GM12873 (cell line): ENCODE measurements at regions not wholly inside any gene's neighbourhood (a gene's known extent, or its start where the extent isn't known, plus 50 kb on each side); places are given as distances from the start of the nearest gene placed in this dataset.

Experiments used
- TF ChIP-seq, protein P1 (sequence below): IDR thresholded peaks from 2 replicates; pipeline ENCODE4 v1.5.1; 2012; ENCODE audit warnings: low read depth, mild to moderate bottlenecking, moderate library complexity, low read length, control low read depth; ENCODE audit not compliant: insufficient read depth; ENCODE audit errors: missing control alignments

- TF ChIP-seq, protein P1, sequence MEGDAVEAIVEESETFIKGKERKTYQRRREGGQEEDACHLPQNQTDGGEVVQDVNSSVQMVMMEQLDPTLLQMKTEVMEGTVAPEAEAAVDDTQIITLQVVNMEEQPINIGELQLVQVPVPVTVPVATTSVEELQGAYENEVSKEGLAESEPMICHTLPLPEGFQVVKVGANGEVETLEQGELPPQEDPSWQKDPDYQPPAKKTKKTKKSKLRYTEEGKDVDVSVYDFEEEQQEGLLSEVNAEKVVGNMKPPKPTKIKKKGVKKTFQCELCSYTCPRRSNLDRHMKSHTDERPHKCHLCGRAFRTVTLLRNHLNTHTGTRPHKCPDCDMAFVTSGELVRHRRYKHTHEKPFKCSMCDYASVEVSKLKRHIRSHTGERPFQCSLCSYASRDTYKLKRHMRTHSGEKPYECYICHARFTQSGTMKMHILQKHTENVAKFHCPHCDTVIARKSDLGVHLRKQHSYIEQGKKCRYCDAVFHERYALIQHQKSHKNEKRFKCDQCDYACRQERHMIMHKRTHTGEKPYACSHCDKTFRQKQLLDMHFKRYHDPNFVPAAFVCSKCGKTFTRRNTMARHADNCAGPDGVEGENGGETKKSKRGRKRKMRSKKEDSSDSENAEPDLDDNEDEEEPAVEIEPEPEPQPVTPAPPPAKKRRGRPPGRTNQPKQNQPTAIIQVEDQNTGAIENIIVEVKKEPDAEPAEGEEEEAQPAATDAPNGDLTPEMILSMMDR: no peak
These were observed 87.2 kb upstream of the XCR1 start for GRCh38 chr3:46114323-46114988.

DNA sequence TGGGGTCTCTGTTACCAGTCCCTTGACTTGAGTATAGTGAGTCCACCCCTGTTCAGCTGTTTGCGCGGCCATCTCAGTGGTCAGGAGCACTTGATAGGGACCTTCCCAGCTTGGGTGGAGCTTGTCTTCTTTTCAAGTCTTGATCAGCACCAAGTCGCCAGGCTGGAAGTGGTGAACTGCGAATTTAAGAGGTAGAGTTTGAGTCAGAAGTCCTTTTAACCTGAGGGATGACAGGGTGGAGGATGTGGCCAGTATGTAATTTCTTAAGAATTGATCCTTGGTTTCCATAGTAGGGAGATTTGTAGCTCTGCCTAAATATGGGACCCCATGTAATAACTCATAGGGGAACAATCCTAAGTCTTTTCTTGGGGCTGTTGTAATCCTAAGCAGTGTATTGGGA, 86.3 kb upstream of the XCR1 start:
- TF ChIP-seq, protein P1: no peak

- TF ChIP-seq, protein P1: no peak
These were observed 85.7 kb upstream of the XCR1 start for GRCh38 chr3:46112984-46113383.

GRCh38 chr3:46112296-46112695, 85.0 kb upstream of the XCR1 start:
- TF ChIP-seq, protein P1: no peak

- TF ChIP-seq, protein P1: no peak
These were observed 83.6 kb upstream of the XCR1 start for GRCh38 chr3:46110701-46111493.

- TF ChIP-seq, protein P1: no peak
These were observed 80.4 kb upstream of the XCR1 start for GRCh38 chr3:46107682-46108081.

DNA sequence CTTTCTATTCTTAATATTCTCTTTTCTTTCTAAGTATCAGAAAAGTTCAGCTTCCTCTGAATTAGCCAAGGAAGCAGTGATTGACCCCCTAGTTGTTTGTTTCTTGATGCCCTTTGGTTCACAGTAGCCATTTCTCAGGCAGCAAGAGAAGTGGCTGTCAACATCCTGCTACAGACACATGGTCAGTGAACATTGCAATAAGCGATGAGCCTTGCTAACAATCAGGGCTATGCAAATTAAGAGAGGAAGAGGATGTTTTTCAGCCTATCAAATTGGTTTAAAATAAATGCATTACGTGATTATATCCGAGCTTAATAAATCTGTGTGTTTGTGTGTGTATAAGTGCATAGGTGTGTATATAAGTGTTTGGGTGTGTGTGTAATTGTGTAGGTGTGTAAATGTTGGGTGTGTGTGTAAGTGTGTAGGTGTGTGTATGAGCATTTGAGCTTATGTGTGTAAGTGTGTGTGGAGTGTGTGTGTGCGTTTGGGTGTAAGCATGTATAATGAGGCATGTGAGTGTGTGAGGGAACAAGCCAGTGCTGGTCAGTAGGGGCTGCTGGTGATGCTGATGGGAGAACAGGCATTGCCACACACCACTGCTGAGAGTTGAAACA, 78.1 kb upstream of the XCR1 start:
- TF ChIP-seq, protein P1: no peak
